HFFc6 (cell line): ENCODE measurements at regions not wholly inside any gene's neighbourhood (a gene's known extent, or its start where the extent isn't known, plus 50 kb on each side); places are given as distances from the start of the nearest gene placed in this dataset.
A peak's percentile ranks its signal among the peaks of the same experiment; 100 is the strongest.

Experiments used
- DNase-seq: peaks from one replicate; pipeline ENCODE4 v3.0.0-alpha.2; 2018
- H3K27ac Mint-ChIP-seq: 2 replicates; pipeline ENCODE4 v1.8.0; 2020; ENCODE audit warnings: mild to moderate bottlenecking, mixed read lengths
- H3K27me3 Mint-ChIP-seq: 2 replicates; pipeline ENCODE4 v1.8.0; 2021; ENCODE audit warnings: mild to moderate bottlenecking, moderate library complexity, mixed read lengths; ENCODE audit not compliant: insufficient read depth
- H3K36me3 Mint-ChIP-seq: 2 replicates; pipeline ENCODE4 v1.8.0; 2021; ENCODE audit warnings: low read depth, mixed read lengths
- H3K4me1 Mint-ChIP-seq: 2 replicates; pipeline ENCODE4 v1.8.0; 2020; ENCODE audit warnings: low read depth, mixed read lengths
- H3K4me3 Mint-ChIP-seq: 2 replicates; pipeline ENCODE4 v1.8.0; 2020; ENCODE audit warnings: mild to moderate bottlenecking, moderate library complexity, mixed read lengths
- H3K9me3 Mint-ChIP-seq: 2 replicates; pipeline ENCODE4 v1.8.0; 2020; ENCODE audit warnings: mild to moderate bottlenecking, mixed read lengths
- CTCF ChIP-seq: fragments of 200-600 bp; sonication (generic); IDR thresholded peaks from 2 replicates; pipeline ENCODE4 v1.5.0; 2021; ENCODE audit warnings: antibody characterized with exemption, mild to moderate bottlenecking

- Mint-ChIP-seq H3K4me1 (peaks cover 63% of the 10 kb centered on the region), H3K27me3 (peaks cover 4% of the 10 kb centered on the region), H3K36me3 (no peaks in the 10 kb centered on the region), H3K4me3 (no peak overlapping the region), H3K9me3 (no peaks in the 10 kb centered on the region), H3K27ac (peak overlapping the region; percentile 16; the same call in 1 of the 2 replicates)
- no peak for DNase-seq
- TF ChIP-seq CTCF: no peak
Measured at GRCh38 chr14:76922584-76922983, 96.4 kb downstream of the LRRC74A start.

GRCh38 chr14:76922092-76922491, 95.9 kb downstream of the LRRC74A start:
- no peaks in the 10 kb centered on the region for H3K9me3 Mint-ChIP-seq
- H3K4me3 Mint-ChIP-seq: no peak overlapping the region
- no peaks in the 10 kb centered on the region for H3K36me3 Mint-ChIP-seq
- H3K27me3 Mint-ChIP-seq: peaks cover 4% of the 10 kb centered on the region
- peaks cover 63% of the 10 kb centered on the region for H3K4me1 Mint-ChIP-seq
- no peak for DNase-seq
- no peak for TF ChIP-seq CTCF
- no peak overlapping the region for H3K27ac Mint-ChIP-seq

GRCh38 chr14:76921088-76921399, 94.8 kb downstream of the LRRC74A start:
- DNase-seq: no peak
- Mint-ChIP-seq H3K27me3 (peaks cover 2% of the 10 kb centered on the region), H3K4me1 (peaks cover 66% of the 10 kb centered on the region), H3K9me3 (no peaks in the 10 kb centered on the region), H3K27ac (peak overlapping the region; percentile 99), H3K36me3 (no peaks in the 10 kb centered on the region), H3K4me3 (no peak overlapping the region)
- no peak for TF ChIP-seq CTCF

GRCh38 chr14:76920331-76921087, 94.3 kb downstream of the LRRC74A start:
- H3K4me3 Mint-ChIP-seq: peak overlapping the region; percentile 79; the same call in 1 of the 2 replicates
- DNase-seq: no peak
- H3K27me3 Mint-ChIP-seq: peaks cover 2% of the 10 kb centered on the region
- H3K36me3 Mint-ChIP-seq: no peaks in the 10 kb centered on the region
- TF ChIP-seq CTCF: no peak
- H3K27ac Mint-ChIP-seq: peak overlapping the region; percentile 99
- H3K4me1 Mint-ChIP-seq: peaks cover 68% of the 10 kb centered on the region
- no peaks in the 10 kb centered on the region for H3K9me3 Mint-ChIP-seq

GRCh38 chr14:76919431-76920330, 93.5 kb downstream of the LRRC74A start:
- peaks cover 2% of the 10 kb centered on the region for H3K27me3 Mint-ChIP-seq
- no peaks in the 10 kb centered on the region for H3K36me3 Mint-ChIP-seq
- DNase-seq: peak; percentile 40
- peaks cover 69% of the 10 kb centered on the region for H3K4me1 Mint-ChIP-seq
- TF ChIP-seq CTCF: no peak
- peak overlapping the region; percentile 99 for H3K27ac Mint-ChIP-seq
- H3K4me3 Mint-ChIP-seq: peak overlapping the region; percentile 79
- no peaks in the 10 kb centered on the region for H3K9me3 Mint-ChIP-seq
